ENCODE measurements at regions not wholly inside any gene's neighbourhood (a gene's known extent, or its start where the extent isn't known, plus 50 kb on each side); places are given as distances from the start of the nearest gene placed in this dataset.

DNA sequence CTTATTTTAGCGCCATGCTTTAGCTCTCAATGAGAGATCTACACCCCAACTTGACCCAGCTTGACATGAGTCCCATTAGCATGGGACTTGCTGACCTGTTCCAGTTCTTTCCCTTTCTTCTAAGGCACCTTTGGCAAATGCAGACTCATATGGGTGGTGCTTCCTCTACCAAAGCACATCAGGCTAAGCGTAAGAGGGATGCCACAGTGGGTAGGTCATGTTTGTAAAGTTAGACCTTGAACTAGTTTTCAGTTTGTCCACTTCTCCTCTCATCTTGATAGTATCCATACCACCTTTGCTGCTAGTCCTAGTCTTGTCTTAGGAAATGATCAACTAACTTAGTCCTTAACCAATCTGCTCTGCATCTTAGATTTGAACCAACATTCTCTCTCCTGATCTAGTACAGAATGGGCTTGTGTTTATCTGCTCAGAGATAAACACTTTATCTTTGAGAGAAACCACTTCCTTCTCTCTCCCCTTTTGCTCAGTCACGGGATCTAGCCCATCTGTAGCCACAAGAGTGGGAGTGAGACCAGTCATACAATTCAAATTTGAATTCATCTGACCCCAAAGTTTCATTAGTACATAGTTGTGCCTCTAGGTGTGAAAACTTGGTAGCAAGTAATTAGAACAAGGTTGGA is 72.1 kb upstream of the CD44 start:
- TF ChIP-seq EZH2 (IDR thresholded peaks at IDR 0.05; ENCODE audit: insufficient read depth, poor library complexity, severe bottlenecking) (no peak), EZH2phosphoT487 (IDR thresholded peaks at IDR 0.05; ENCODE audit: insufficient read depth, low read depth) (no peak)
